ENCODE measurements at regions not wholly inside any gene's neighbourhood (a gene's known extent, or its start where the extent isn't known, plus 50 kb on each side); places are given as distances from the start of the nearest gene placed in this dataset.

- Histone ChIP-seq H3K36me3 (ENCODE audit: insufficient read depth, low read length) (no peaks in the 10 kb centered on the region), H4K20me1 (ENCODE audit: insufficient read depth, low read length) (no peaks in the 10 kb centered on the region), H3K4me1 (ENCODE audit: insufficient read depth, low read length, poor library complexity, severe bottlenecking) (no peaks in the 10 kb centered on the region), H2AFZ (ENCODE audit: low read length) (no peak overlapping the region), H3K27ac (ENCODE audit: low read depth, low read length, poor library complexity, severe bottlenecking) (no peak overlapping the region), H3K4me3 (ENCODE audit: low read depth, low read length, poor library complexity, severe bottlenecking) (no peak overlapping the region), H3K4me2 (ENCODE audit: low read length) (no peak overlapping the region), H3K9me3 (ENCODE audit: low read length) (no peaks in the 10 kb centered on the region), H3K9me2 (ENCODE audit: insufficient read depth, low read length) (no peaks in the 10 kb centered on the region), H3K79me2 (ENCODE audit: insufficient read depth, low read depth, low read length) (no peaks in the 10 kb centered on the region)
- no peak for TF ChIP-seq EZH2phosphoT487 (IDR thresholded peaks at IDR 0.05; ENCODE audit: borderline replicate concordance, low read depth, low read length)
- TF ChIP-seq, protein P1, sequence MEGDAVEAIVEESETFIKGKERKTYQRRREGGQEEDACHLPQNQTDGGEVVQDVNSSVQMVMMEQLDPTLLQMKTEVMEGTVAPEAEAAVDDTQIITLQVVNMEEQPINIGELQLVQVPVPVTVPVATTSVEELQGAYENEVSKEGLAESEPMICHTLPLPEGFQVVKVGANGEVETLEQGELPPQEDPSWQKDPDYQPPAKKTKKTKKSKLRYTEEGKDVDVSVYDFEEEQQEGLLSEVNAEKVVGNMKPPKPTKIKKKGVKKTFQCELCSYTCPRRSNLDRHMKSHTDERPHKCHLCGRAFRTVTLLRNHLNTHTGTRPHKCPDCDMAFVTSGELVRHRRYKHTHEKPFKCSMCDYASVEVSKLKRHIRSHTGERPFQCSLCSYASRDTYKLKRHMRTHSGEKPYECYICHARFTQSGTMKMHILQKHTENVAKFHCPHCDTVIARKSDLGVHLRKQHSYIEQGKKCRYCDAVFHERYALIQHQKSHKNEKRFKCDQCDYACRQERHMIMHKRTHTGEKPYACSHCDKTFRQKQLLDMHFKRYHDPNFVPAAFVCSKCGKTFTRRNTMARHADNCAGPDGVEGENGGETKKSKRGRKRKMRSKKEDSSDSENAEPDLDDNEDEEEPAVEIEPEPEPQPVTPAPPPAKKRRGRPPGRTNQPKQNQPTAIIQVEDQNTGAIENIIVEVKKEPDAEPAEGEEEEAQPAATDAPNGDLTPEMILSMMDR (conservative IDR thresholded peaks at IDR 0.05; ENCODE audit: low read length) = no peak
- BruUV-seq (replicated peaks) = no TSS peak
- no peak for DNase-seq (ENCODE audit: low spot score)
- POLR2A ChIA-PET = no interaction called here
- CTCF ChIA-PET (ENCODE audit: unreplicated experiment) = no interaction called here
- intact Hi-C loops (cut with micrococcal nuclease; ENCODE audit: unreplicated experiment) = no loop called here
Measured at GRCh38 chr10:117921421-117921820, 125.3 kb downstream of the RAB11FIP2 start.

DNA sequence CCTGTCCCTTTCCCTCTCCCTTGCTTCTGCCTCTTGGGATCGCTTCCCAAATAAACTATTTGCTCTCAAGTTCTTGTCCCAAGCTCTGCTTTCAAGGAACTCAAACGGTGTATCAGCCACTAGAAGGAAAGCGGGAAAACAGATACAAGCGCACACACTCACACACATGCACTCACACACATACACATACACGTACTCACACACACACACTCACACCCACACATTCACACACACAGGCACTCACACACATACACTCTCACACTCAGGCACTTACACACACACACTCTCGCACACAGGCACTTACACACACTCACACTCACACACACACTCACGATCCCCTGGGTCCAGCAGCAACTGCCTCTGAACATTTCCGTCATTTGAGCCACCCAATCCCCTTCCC is 121.9 kb downstream of the RAB11FIP2 start:
- Histone ChIP-seq H3K79me2 (ENCODE audit: insufficient read depth, low read depth, low read length) (no peaks in the 10 kb centered on the region), H4K20me1 (ENCODE audit: insufficient read depth, low read length) (no peaks in the 10 kb centered on the region), H3K4me1 (ENCODE audit: insufficient read depth, low read length, poor library complexity, severe bottlenecking) (no peaks in the 10 kb centered on the region), H3K4me3 (ENCODE audit: low read depth, low read length, poor library complexity, severe bottlenecking) (no peak overlapping the region), H3K9me2 (ENCODE audit: insufficient read depth, low read length) (no peaks in the 10 kb centered on the region), H3K36me3 (ENCODE audit: insufficient read depth, low read length) (no peaks in the 10 kb centered on the region), H3K9me3 (ENCODE audit: low read length) (no peaks in the 10 kb centered on the region), H2AFZ (ENCODE audit: low read length) (no peak overlapping the region), H3K4me2 (ENCODE audit: low read length) (no peak overlapping the region), H3K27ac (ENCODE audit: low read depth, low read length, poor library complexity, severe bottlenecking) (no peak overlapping the region)
- intact Hi-C loops (cut with micrococcal nuclease; ENCODE audit: unreplicated experiment) = no loop called here
- CTCF ChIA-PET (ENCODE audit: unreplicated experiment) = no interaction called here
- POLR2A ChIA-PET = no interaction called here
- TF ChIP-seq, protein P1 (conservative IDR thresholded peaks at IDR 0.05; ENCODE audit: low read length) = no peak
- no peak for DNase-seq (ENCODE audit: low spot score)
- no TSS peak for BruUV-seq (replicated peaks)

GRCh38 chr10:117925369-117925768 is 121.4 kb downstream of the RAB11FIP2 start:
- ChIA-PET CTCF (ENCODE audit: unreplicated experiment) (no interaction called here), POLR2A (no interaction called here)
- Histone ChIP-seq H3K27ac (ENCODE audit: low read depth, low read length, poor library complexity, severe bottlenecking) (no peak overlapping the region), H3K4me1 (ENCODE audit: insufficient read depth, low read length, poor library complexity, severe bottlenecking) (no peaks in the 10 kb centered on the region), H2AFZ (ENCODE audit: low read length) (no peak overlapping the region), H3K79me2 (ENCODE audit: insufficient read depth, low read depth, low read length) (no peaks in the 10 kb centered on the region), H3K9me2 (ENCODE audit: insufficient read depth, low read length) (no peaks in the 10 kb centered on the region), H3K4me2 (ENCODE audit: low read length) (no peak overlapping the region), H3K4me3 (ENCODE audit: low read depth, low read length, poor library complexity, severe bottlenecking) (no peak overlapping the region), H4K20me1 (ENCODE audit: insufficient read depth, low read length) (no peaks in the 10 kb centered on the region), H3K9me3 (ENCODE audit: low read length) (no peaks in the 10 kb centered on the region), H3K36me3 (ENCODE audit: insufficient read depth, low read length) (no peaks in the 10 kb centered on the region)
- BruUV-seq (replicated peaks) = no TSS peak
- TF ChIP-seq, protein P1 (conservative IDR thresholded peaks at IDR 0.05; ENCODE audit: low read length) = no peak
- no peak for TF ChIP-seq EZH2phosphoT487 (IDR thresholded peaks at IDR 0.05; ENCODE audit: borderline replicate concordance, low read depth, low read length)
- no peak for DNase-seq (ENCODE audit: low spot score)
- intact Hi-C loops (cut with micrococcal nuclease; ENCODE audit: unreplicated experiment) = no loop called here
